ENCODE measurements at regions not wholly inside any gene's neighbourhood (a gene's known extent, or its start where the extent isn't known, plus 50 kb on each side); places are given as distances from the start of the nearest gene placed in this dataset.

- TF ChIP-seq ZNF639 (CRISPR knock-in tag; conservative IDR thresholded peaks at IDR 0.05 in 1 of 2, IDR thresholded peaks at IDR 0.05 in 1 of 2) = no peak
- no peak for TF ChIP-seq MLLT1 (IDR thresholded peaks at IDR 0.05)
- no peak for TF ChIP-seq FOXK1 (CRISPR knock-in tag; IDR thresholded peaks at IDR 0.05; ENCODE audit: borderline replicate concordance)
- no peak for TF ChIP-seq POLR2A (conservative IDR thresholded peaks at IDR 0.05)
- no peak for TF ChIP-seq MCM2 (IDR thresholded peaks at IDR 0.05; ENCODE audit: low read depth)
- no peak for TF ChIP-seq JUN (IDR thresholded peaks at IDR 0.05; ENCODE audit: borderline replicate concordance, low read depth, low read length)
- no peak for TF ChIP-seq JUN (CRISPR knock-in tag; IDR thresholded peaks at IDR 0.05; ENCODE audit: borderline replicate concordance)
- no peak for TF ChIP-seq ZZZ3 (IDR thresholded peaks at IDR 0.05)
- TF ChIP-seq ZNF318 (IDR thresholded peaks at IDR 0.05; ENCODE audit: borderline replicate concordance in 1 of 2, low read depth in 1 of 2) = no peak
- no peak for TF ChIP-seq ZNF75A (CRISPR knock-in tag; IDR thresholded peaks at IDR 0.05)
- TF ChIP-seq SMC3 (conservative IDR thresholded peaks at IDR 0.05; ENCODE audit: insufficient read depth, low read depth, low read length) = peak; percentile 51
Observed at GRCh38 chr2:237026981-237027711, 58.5 kb upstream of the COPS8 start (continued).

Measured in K562 (cell line).